Upper lobe of right lung (tissue), 1 donor: ENCODE measurements at regions not wholly inside any gene's neighbourhood (a gene's known extent, or its start where the extent isn't known, plus 50 kb on each side); places are given as distances from the start of the nearest gene placed in this dataset.

Experiments
- ATAC-seq: fragments of 200-7000 bp; cut with Tn5 transposase; one replicate; pipeline ENCODE4 v1.9.1; 2020; ENCODE audit warnings: mild to moderate bottlenecking, moderate library complexity
- DNase-seq: peaks from one replicate; pipeline ENCODE4 v3.0.0-alpha.2; 2020
- H3K27ac ChIP-seq: fragments of 200-600 bp; one replicate; pipeline ENCODE4 v1.8.0; 2022
- H3K27me3 ChIP-seq: fragments of 200-600 bp; one replicate; pipeline ENCODE4 v1.8.0; 2022; ENCODE audit warnings: mild to moderate bottlenecking
- H3K36me3 ChIP-seq: fragments of 200-600 bp; one replicate; pipeline ENCODE4 v1.8.0; 2022
- H3K4me1 ChIP-seq: fragments of 200-600 bp; one replicate; pipeline ENCODE4 v1.8.0; 2022
- H3K4me3 ChIP-seq: fragments of 200-600 bp; one replicate; pipeline ENCODE4 v1.8.0; 2022; ENCODE audit warnings: mild to moderate bottlenecking
- H3K9me3 ChIP-seq: fragments of 200-600 bp; one replicate; pipeline ENCODE4 v1.8.0; 2022
- intact Hi-C: fragments of 100-400 bp; cut with DNase I; formaldehyde crosslinking; loops from one replicate; pipeline ENCODE4 v1.11.0; 2022
- TF ChIP-seq, protein P1 (sequence below): fragments of 200-600 bp; IDR thresholded peaks from one replicate; pipeline ENCODE4 v1.8.0; 2022; ENCODE audit warnings: antibody characterized with exemption
- donor health status: DM: no; HTN: yes; CAD: no; lungs with severe emphysema.

DNA sequence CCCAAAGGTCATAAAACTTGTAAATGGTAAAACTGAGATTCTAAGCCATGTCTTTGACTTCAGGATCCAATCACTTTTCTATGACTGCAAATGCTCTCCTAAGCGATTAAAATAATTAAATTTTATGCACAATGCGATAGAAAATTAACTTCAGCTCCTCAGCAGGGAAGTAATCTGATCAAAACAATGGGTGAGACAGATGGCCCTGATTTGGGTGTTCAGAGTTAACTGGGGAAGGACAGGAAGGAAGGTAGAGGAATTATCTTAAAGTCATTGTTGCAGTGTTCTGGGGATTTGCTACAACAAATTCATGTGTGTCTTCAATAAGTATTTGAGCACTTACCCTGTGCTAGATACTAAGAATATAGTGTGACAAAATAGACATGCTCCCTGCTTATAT is 446.0 kb upstream of the MEX3C start:
- Histone ChIP-seq H3K9me3 (no peaks in the 10 kb centered on the region), H3K4me3 (no peak overlapping the region), H3K27me3 (no peaks in the 10 kb centered on the region), H3K4me1 (no peaks in the 10 kb centered on the region), H3K27ac (no peak overlapping the region), H3K36me3 (no peaks in the 10 kb centered on the region)
- intact Hi-C loops: no loop called here
- TF ChIP-seq, protein P1, sequence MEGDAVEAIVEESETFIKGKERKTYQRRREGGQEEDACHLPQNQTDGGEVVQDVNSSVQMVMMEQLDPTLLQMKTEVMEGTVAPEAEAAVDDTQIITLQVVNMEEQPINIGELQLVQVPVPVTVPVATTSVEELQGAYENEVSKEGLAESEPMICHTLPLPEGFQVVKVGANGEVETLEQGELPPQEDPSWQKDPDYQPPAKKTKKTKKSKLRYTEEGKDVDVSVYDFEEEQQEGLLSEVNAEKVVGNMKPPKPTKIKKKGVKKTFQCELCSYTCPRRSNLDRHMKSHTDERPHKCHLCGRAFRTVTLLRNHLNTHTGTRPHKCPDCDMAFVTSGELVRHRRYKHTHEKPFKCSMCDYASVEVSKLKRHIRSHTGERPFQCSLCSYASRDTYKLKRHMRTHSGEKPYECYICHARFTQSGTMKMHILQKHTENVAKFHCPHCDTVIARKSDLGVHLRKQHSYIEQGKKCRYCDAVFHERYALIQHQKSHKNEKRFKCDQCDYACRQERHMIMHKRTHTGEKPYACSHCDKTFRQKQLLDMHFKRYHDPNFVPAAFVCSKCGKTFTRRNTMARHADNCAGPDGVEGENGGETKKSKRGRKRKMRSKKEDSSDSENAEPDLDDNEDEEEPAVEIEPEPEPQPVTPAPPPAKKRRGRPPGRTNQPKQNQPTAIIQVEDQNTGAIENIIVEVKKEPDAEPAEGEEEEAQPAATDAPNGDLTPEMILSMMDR: no peak
- ATAC-seq (no peak), DNase-seq (no peak)

DNA sequence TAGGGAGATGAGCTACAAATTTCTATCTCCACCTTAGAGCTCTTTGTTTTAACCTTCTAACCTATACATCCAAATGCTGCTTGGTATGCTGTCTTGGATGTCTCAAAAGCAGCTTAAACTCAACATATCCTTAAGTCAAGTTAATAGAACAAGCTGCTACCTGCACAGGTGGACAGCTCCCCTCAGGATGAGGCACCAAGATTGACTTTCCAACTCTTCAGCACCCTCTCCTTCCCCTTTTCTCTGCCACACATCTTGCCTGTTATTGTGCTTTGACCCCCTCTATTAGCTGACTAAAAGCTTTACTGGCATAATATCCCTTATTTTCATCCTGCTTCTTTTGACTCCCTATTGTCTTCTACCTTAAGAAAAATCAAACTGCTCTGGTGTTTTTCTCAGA is 448.1 kb upstream of the MEX3C start:
- TF ChIP-seq, protein P1: no peak
- ATAC-seq: no peak
- Histone ChIP-seq H3K36me3 (no peaks in the 10 kb centered on the region), H3K27me3 (no peaks in the 10 kb centered on the region), H3K27ac (no peak overlapping the region), H3K9me3 (no peaks in the 10 kb centered on the region), H3K4me1 (no peaks in the 10 kb centered on the region), H3K4me3 (no peak overlapping the region)
- intact Hi-C loops: no loop called here
- DNase-seq: no peak

DNA sequence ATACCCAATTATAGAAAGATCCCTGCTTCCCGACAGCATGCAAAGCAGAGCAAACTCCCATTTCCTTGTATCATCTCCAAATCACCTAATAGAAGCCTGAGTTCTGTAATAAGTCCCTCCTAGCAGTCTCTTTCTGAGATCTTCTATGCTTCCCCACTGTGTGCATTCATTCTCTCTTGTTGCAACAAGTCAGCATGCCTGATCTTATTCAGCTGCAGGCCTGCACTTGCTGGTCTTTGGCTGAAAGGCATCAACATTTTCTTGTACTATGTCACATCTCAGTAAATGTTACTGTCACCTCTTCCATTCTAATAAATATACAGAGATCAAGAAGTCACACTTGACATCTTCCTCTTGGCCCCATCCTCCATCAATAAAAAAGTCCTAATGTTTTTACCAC is 449.9 kb upstream of the MEX3C start:
- no peak for DNase-seq

DNA sequence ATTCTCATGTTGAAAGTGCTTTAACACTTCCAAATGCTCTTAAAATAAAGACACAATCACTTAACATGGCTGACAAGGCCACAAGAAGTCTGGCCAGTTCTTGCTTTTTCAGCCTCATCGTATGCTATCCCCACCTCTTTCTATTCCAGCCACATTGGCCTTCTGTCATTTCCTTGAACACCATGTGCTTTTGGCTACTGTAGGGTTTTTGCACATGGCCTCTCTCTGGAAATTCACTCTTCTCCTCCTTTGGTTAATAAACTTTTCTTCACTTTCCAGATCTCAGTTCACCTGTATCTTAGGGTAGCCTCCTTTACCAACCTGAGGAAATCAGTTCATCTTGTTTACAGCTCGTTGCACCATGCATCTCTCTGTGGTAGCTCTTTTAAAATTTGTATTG is 450.5 kb upstream of the MEX3C start:
- ATAC-seq (no peak), DNase-seq (no peak)
- intact Hi-C loops: no loop called here
- Histone ChIP-seq H3K4me1 (no peaks in the 10 kb centered on the region), H3K27ac (no peak overlapping the region), H3K36me3 (no peaks in the 10 kb centered on the region), H3K4me3 (no peak overlapping the region), H3K27me3 (no peaks in the 10 kb centered on the region), H3K9me3 (no peaks in the 10 kb centered on the region)
- TF ChIP-seq, protein P1: no peak

More for the DNA sequence above, 449.9 kb upstream of the MEX3C start:
- intact Hi-C loops: no loop called here
- H3K27ac ChIP-seq: no peak overlapping the region
- no peak overlapping the region for H3K4me3 ChIP-seq
- no peak for ATAC-seq
- TF ChIP-seq, protein P1: no peak
- no peaks in the 10 kb centered on the region for H3K9me3 ChIP-seq
- H3K27me3 ChIP-seq: no peaks in the 10 kb centered on the region
- no peaks in the 10 kb centered on the region for H3K4me1 ChIP-seq
- no peaks in the 10 kb centered on the region for H3K36me3 ChIP-seq

DNA sequence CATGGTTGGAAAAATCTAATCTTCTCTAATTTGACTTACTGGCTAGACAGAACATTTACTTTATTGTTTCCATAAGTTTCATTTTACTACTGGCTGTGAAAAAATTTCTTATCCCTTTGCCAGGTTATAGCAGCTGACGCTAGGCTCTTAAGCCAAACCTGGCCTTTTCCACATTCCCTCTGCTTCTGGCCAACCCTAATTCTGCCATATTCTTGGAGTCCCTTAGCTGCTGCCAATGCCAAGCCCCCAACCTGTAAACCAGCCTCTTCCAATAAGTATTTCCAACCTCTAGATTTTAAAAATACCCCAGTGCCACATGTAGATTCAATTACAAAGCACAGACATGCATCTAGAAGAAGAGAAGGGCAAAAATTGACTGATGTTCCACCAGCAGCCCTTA is 452.3 kb upstream of the MEX3C start:
- Histone ChIP-seq H3K4me3 (no peak overlapping the region), H3K9me3 (no peaks in the 10 kb centered on the region), H3K36me3 (no peaks in the 10 kb centered on the region), H3K27me3 (peaks cover 7% of the 10 kb centered on the region), H3K27ac (no peak overlapping the region), H3K4me1 (no peaks in the 10 kb centered on the region)
- TF ChIP-seq, protein P1: no peak
- DNase-seq (no peak), ATAC-seq (no peak)
- intact Hi-C loops: no loop called here

DNA sequence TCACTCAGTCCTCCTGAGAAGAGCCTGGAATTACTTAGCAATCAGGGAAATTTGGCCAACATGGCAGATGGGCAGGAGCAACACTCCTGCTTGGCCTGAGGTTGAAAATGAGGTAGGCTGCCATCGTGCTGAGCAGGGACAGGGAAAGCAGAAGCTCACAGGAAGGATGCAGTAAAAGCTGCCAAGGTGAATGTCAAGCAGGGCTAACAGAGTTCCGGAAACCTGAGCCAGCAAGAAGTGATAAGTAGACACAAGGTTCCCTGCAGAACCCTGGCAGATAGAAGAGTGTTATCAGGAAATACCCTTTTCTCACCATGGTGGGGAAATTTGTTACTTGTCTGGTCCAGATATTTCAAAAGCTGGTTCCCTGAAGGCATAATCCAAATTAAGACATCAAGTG is 454.3 kb upstream of the MEX3C start:
- no peak overlapping the region for H3K4me3 ChIP-seq
- intact Hi-C loops: no loop called here
- ATAC-seq: no peak
- no peak for DNase-seq
- H3K27ac ChIP-seq: no peak overlapping the region
- H3K36me3 ChIP-seq: no peaks in the 10 kb centered on the region
- TF ChIP-seq, protein P1: no peak
- no peaks in the 10 kb centered on the region for H3K9me3 ChIP-seq
- no peaks in the 10 kb centered on the region for H3K4me1 ChIP-seq
- peaks cover 7% of the 10 kb centered on the region for H3K27me3 ChIP-seq
